Activated naive CD4-positive, alpha-beta T cell treated with anti-CD3 and anti-CD28 coated beads, Interleukin-2, amount 10 ng/mL, durations not matched to agents 7 days and 5 days (primary cell): ENCODE measurements at regions not wholly inside any gene's neighbourhood (a gene's known extent, or its start where the extent isn't known, plus 50 kb on each side); places are given as distances from the start of the nearest gene placed in this dataset.

Experiments
- CTCF ChIA-PET: fragments of 350-600 bp; sonication (Branson Sonifier 250); formaldehyde crosslinking; loops from one replicate; lab custom pipeline; 2021; ENCODE audit warnings: antibody characterized with exemption; lab: Charles Lee
- DNase-seq: peaks from one replicate; pipeline ENCODE4 v3.0.0-alpha.2; 2020
- H3K27ac Mint-ChIP-seq: one replicate; pipeline ENCODE4 v1.8.0; 2021; ENCODE audit warnings: mild to moderate bottlenecking, moderate library complexity, mixed read lengths
- H3K27me3 Mint-ChIP-seq: one replicate; pipeline ENCODE4 v1.8.0; 2021; ENCODE audit warnings: mild to moderate bottlenecking, mixed read lengths
- H3K36me3 Mint-ChIP-seq: one replicate; pipeline ENCODE4 v1.8.0; 2021; ENCODE audit warnings: mixed read lengths
- H3K4me1 Mint-ChIP-seq: one replicate; pipeline ENCODE4 v1.8.0; 2021; ENCODE audit warnings: mixed read lengths
- H3K4me3 Mint-ChIP-seq: one replicate; pipeline ENCODE4 v1.8.0; 2021; ENCODE audit warnings: mild to moderate bottlenecking, moderate library complexity, mixed read lengths
- H3K9me3 Mint-ChIP-seq: one replicate; pipeline ENCODE4 v1.8.0; 2021; ENCODE audit warnings: mixed read lengths

- no peaks in the 10 kb centered on the region for H3K9me3 Mint-ChIP-seq
- no peaks in the 10 kb centered on the region for H3K36me3 Mint-ChIP-seq
- no peaks in the 10 kb centered on the region for H3K4me1 Mint-ChIP-seq
- H3K4me3 Mint-ChIP-seq = no peak overlapping the region
- CTCF ChIA-PET = no interaction called here
- no peak overlapping the region for H3K27ac Mint-ChIP-seq
- peaks cover 22% of the 10 kb centered on the region for H3K27me3 Mint-ChIP-seq
- DNase-seq = no peak
These were observed 57.8 kb upstream of the GPR45 start for GRCh38 chr2:105183555-105184323.

GRCh38 chr2:105184420-105184819, 57.1 kb upstream of the GPR45 start:
- Mint-ChIP-seq H3K36me3 (no peaks in the 10 kb centered on the region), H3K27ac (no peak overlapping the region), H3K27me3 (peaks cover 22% of the 10 kb centered on the region), H3K9me3 (no peaks in the 10 kb centered on the region), H3K4me1 (no peaks in the 10 kb centered on the region), H3K4me3 (no peak overlapping the region)
- CTCF ChIA-PET = no interaction called here
- DNase-seq = no peak

- no peak overlapping the region for H3K27ac Mint-ChIP-seq
- H3K4me1 Mint-ChIP-seq = no peaks in the 10 kb centered on the region
- H3K36me3 Mint-ChIP-seq = no peaks in the 10 kb centered on the region
- DNase-seq = no peak
- H3K27me3 Mint-ChIP-seq = peaks cover 9% of the 10 kb centered on the region
- CTCF ChIA-PET = no interaction called here
- no peak overlapping the region for H3K4me3 Mint-ChIP-seq
- peaks cover 2% of the 10 kb centered on the region for H3K9me3 Mint-ChIP-seq
These were observed 54.5 kb upstream of the GPR45 start for GRCh38 chr2:105186967-105187498.

- no peak overlapping the region for H3K27ac Mint-ChIP-seq
- no peak overlapping the region for H3K4me3 Mint-ChIP-seq
- H3K27me3 Mint-ChIP-seq = peaks cover 9% of the 10 kb centered on the region
- DNase-seq = no peak
- no peaks in the 10 kb centered on the region for H3K36me3 Mint-ChIP-seq
- H3K4me1 Mint-ChIP-seq = no peaks in the 10 kb centered on the region
- peaks cover 2% of the 10 kb centered on the region for H3K9me3 Mint-ChIP-seq
- CTCF ChIA-PET = no interaction called here
These were observed 54.0 kb upstream of the GPR45 start for GRCh38 chr2:105187531-105187930.

- CTCF ChIA-PET = no interaction called here
These were observed 53.2 kb upstream of the GPR45 start for GRCh38 chr2:105188343-105188742.

More at GRCh38 chr2:105188343-105188742, 53.2 kb upstream of the GPR45 start:
- Mint-ChIP-seq H3K9me3 (peaks cover 2% of the 10 kb centered on the region), H3K4me1 (no peaks in the 10 kb centered on the region), H3K4me3 (no peak overlapping the region), H3K27ac (no peak overlapping the region), H3K27me3 (peaks cover 7% of the 10 kb centered on the region), H3K36me3 (no peaks in the 10 kb centered on the region)
- no peak for DNase-seq
